HG02870 (cell line): ENCODE measurements at regions not wholly inside any gene's neighbourhood (a gene's known extent, or its start where the extent isn't known, plus 50 kb on each side); places are given as distances from the start of the nearest gene placed in this dataset.

Source experiments
- ATAC-seq: cut with Tn5 transposase; IDR thresholded peaks from one replicate; pipeline ENCODE4 v1.9.1; 2021; ENCODE audit warnings: mild to moderate bottlenecking, moderate library complexity; ENCODE audit not compliant: unreplicated experiment

- no peak for ATAC-seq
These were observed 187.3 kb downstream of the IPO8 start for GRCh38 chr12:30508205-30508967.

GRCh38 chr12:30507576-30507975 is 188.1 kb downstream of the IPO8 start:
- no peak for ATAC-seq

- ATAC-seq, result no peak
These were observed 189.3 kb downstream of the IPO8 start for GRCh38 chr12:30506411-30506810.

GRCh38 chr12:30501718-30502117 is 194.0 kb downstream of the IPO8 start:
- ATAC-seq, result no peak

GRCh38 chr12:30500532-30500931 is 195.1 kb downstream of the IPO8 start:
- ATAC-seq, result peak; percentile 49

GRCh38 chr12:30485230-30485890 is 210.3 kb downstream of the IPO8 start:
- ATAC-seq, result no peak

GRCh38 chr12:30484658-30485057 is 211.0 kb downstream of the IPO8 start:
- no peak for ATAC-seq

GRCh38 chr12:30482650-30483049 is 213.0 kb downstream of the IPO8 start:
- ATAC-seq, result no peak

- no peak for ATAC-seq
These were observed 222.4 kb downstream of the IPO8 start for GRCh38 chr12:30473274-30473673.

- no peak for ATAC-seq
These were observed 229.5 kb downstream of the IPO8 start for GRCh38 chr12:30466093-30466585.

- no peak for ATAC-seq
These were observed 232.0 kb downstream of the IPO8 start for GRCh38 chr12:30463636-30464035.

GRCh38 chr12:30462249-30462648 is 233.4 kb downstream of the IPO8 start:
- no peak for ATAC-seq

- no peak for ATAC-seq
These were observed 234.5 kb downstream of the IPO8 start for GRCh38 chr12:30461026-30461615.

- no peak for ATAC-seq
These were observed 237.2 kb downstream of the IPO8 start for GRCh38 chr12:30458453-30458852.

GRCh38 chr12:30457621-30458289 is 237.9 kb downstream of the IPO8 start:
- ATAC-seq, result no peak

GRCh38 chr12:30450872-30451271 is 244.8 kb downstream of the IPO8 start:
- ATAC-seq, result no peak

GRCh38 chr12:30450226-30450625 is 245.4 kb downstream of the IPO8 start:
- ATAC-seq, result no peak

GRCh38 chr12:30448038-30448437 is 247.6 kb downstream of the IPO8 start:
- no peak for ATAC-seq

- ATAC-seq, result no peak
These were observed 248.5 kb downstream of the IPO8 start for GRCh38 chr12:30447061-30447750.

- no peak for ATAC-seq
These were observed 253.2 kb downstream of the IPO8 start for GRCh38 chr12:30442461-30442860.
